ENCODE measurements at regions not wholly inside any gene's neighbourhood (a gene's known extent, or its start where the extent isn't known, plus 50 kb on each side); places are given as distances from the start of the nearest gene placed in this dataset.

- Histone ChIP-seq H3K9me3 (replicated peaks; ENCODE audit: insufficient read depth, low read length) (no peaks in the 10 kb centered on the region), H4K20me1 (ENCODE audit: insufficient read depth, low read length) (no peaks in the 10 kb centered on the region), H3K4me3 (ENCODE audit: low read length) (no peak overlapping the region), H3F3A (ENCODE audit: insufficient read depth, low read length) (no peaks in the 10 kb centered on the region), H3K9ac (ENCODE audit: low read length) (no peak overlapping the region), H3K27ac (ENCODE audit: low read length) (no peak overlapping the region), H3K4me1 (ENCODE audit: low read length) (no peaks in the 10 kb centered on the region), H3K36me3 (replicated peaks; ENCODE audit: insufficient read depth, low read length) (no peaks in the 10 kb centered on the region), H3K9me2 (replicated peaks; ENCODE audit: insufficient read depth, low read length) (no peaks in the 10 kb centered on the region), H3K79me2 (ENCODE audit: low read length) (no peaks in the 10 kb centered on the region), H3K27me3 (replicated peaks; ENCODE audit: insufficient read depth, low read length) (no peaks in the 10 kb centered on the region), H2AFZ (ENCODE audit: low read length) (no peak overlapping the region), H3K4me2 (ENCODE audit: low read depth, low read length) (no peak overlapping the region)
- TF ChIP-seq EZH2 (optimal IDR thresholded peaks at IDR 0.05; ENCODE audit: low read depth, low read length) (no peak), CTCF (IDR thresholded peaks at IDR 0.05; ENCODE audit: low read length) (no peak), EZH2phosphoT487 (IDR thresholded peaks at IDR 0.05; ENCODE audit: low read length) (no peak)
- no peak for DNase-seq
Measured at GRCh38 chr6:126477678-126478077, 137.8 kb downstream of the CENPW start.

GRCh38 chr6:126480268-126480667 lies 140.4 kb downstream of the CENPW start:
- Histone ChIP-seq H3F3A (ENCODE audit: insufficient read depth, low read length) (no peaks in the 10 kb centered on the region), H3K79me2 (ENCODE audit: low read length) (no peaks in the 10 kb centered on the region), H2AFZ (ENCODE audit: low read length) (no peak overlapping the region), H3K9ac (ENCODE audit: low read length) (no peak overlapping the region), H3K27me3 (replicated peaks; ENCODE audit: insufficient read depth, low read length) (no peaks in the 10 kb centered on the region), H3K4me1 (ENCODE audit: low read length) (no peaks in the 10 kb centered on the region), H3K4me2 (ENCODE audit: low read depth, low read length) (no peak overlapping the region), H3K9me2 (replicated peaks; ENCODE audit: insufficient read depth, low read length) (no peaks in the 10 kb centered on the region), H4K20me1 (ENCODE audit: insufficient read depth, low read length) (no peaks in the 10 kb centered on the region), H3K9me3 (replicated peaks; ENCODE audit: insufficient read depth, low read length) (no peaks in the 10 kb centered on the region), H3K27ac (ENCODE audit: low read length) (no peak overlapping the region), H3K36me3 (replicated peaks; ENCODE audit: insufficient read depth, low read length) (no peaks in the 10 kb centered on the region), H3K4me3 (ENCODE audit: low read length) (no peak overlapping the region)
- no peak for TF ChIP-seq EZH2 (optimal IDR thresholded peaks at IDR 0.05; ENCODE audit: low read depth, low read length)
- no peak for TF ChIP-seq CTCF (IDR thresholded peaks at IDR 0.05; ENCODE audit: low read length)
- TF ChIP-seq EZH2phosphoT487 (IDR thresholded peaks at IDR 0.05; ENCODE audit: low read length) = no peak
- no peak for DNase-seq

DNA sequence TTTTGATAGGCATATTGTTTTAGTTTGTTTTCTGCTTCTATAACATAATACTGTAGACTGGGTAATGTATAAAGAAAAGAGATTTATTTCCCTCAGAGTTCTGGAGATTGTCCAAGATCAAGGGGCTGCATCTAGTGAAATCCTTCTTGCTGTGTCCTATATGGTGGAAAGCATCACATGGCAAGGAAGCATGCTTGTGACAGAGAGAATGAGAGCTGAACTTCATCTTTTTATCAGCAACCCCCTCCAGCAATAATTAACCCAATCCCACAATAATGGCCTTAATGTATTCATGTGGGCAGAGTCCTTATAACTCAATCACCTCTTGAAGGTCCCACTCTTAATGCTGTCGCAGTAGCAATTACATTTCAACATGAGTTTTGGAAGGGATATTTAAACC lies 141.4 kb downstream of the CENPW start:
- H2AFZ ChIP-seq (ENCODE audit: low read length) = no peak overlapping the region
- H3K4me2 ChIP-seq (ENCODE audit: low read depth, low read length) = no peak overlapping the region
- H3K9me2 ChIP-seq (replicated peaks; ENCODE audit: insufficient read depth, low read length) = no peaks in the 10 kb centered on the region

More for the DNA sequence above, 141.4 kb downstream of the CENPW start:
- Histone ChIP-seq H4K20me1 (ENCODE audit: insufficient read depth, low read length) (no peaks in the 10 kb centered on the region), H3F3A (ENCODE audit: insufficient read depth, low read length) (no peaks in the 10 kb centered on the region), H3K4me1 (ENCODE audit: low read length) (no peaks in the 10 kb centered on the region), H3K27me3 (replicated peaks; ENCODE audit: insufficient read depth, low read length) (no peaks in the 10 kb centered on the region), H3K36me3 (replicated peaks; ENCODE audit: insufficient read depth, low read length) (no peaks in the 10 kb centered on the region), H3K4me3 (ENCODE audit: low read length) (no peak overlapping the region), H3K27ac (ENCODE audit: low read length) (no peak overlapping the region), H3K79me2 (ENCODE audit: low read length) (no peaks in the 10 kb centered on the region), H3K9ac (ENCODE audit: low read length) (no peak overlapping the region), H3K9me3 (replicated peaks; ENCODE audit: insufficient read depth, low read length) (no peaks in the 10 kb centered on the region)
- TF ChIP-seq CTCF (IDR thresholded peaks at IDR 0.05; ENCODE audit: low read length) (no peak), EZH2phosphoT487 (IDR thresholded peaks at IDR 0.05; ENCODE audit: low read length) (no peak), EZH2 (optimal IDR thresholded peaks at IDR 0.05; ENCODE audit: low read depth, low read length) (no peak)
- no peak for DNase-seq
